ENCODE measurements at regions not wholly inside any gene's neighbourhood (a gene's known extent, or its start where the extent isn't known, plus 50 kb on each side); places are given as distances from the start of the nearest gene placed in this dataset.

DNA sequence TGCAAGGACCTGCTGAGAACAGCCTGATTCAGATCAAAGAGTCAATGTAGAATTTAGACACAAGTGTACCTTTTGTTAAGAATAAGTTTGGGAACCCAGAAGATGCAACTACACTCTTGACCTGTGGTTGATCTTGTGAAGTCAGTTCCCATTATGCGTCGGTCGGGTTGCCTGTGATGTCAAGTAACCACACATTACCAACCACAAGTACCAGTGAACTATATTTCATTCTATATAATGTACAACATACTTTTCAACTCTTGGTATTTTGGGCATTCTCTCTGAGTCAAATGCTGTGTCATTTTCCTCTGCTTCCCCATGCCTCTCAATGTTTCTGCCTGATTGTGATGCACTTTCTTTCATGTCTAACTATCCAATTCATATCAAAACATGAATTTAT lies 426.2 kb downstream of the ETV1 start:
- Mint-ChIP-seq H3K4me3 (no peak overlapping the region), H3K9me3 (no peaks in the 10 kb centered on the region), H3K4me1 (no peaks in the 10 kb centered on the region), H3K27ac (no peak overlapping the region), H3K27me3 (no peaks in the 10 kb centered on the region), H3K36me3 (ENCODE audit: low read depth) (no peaks in the 10 kb centered on the region)
- intact Hi-C loops (cut with micrococcal nuclease), result no loop called here
- DNase-seq (no peak), ATAC-seq (ENCODE audit: low read depth) (no peak)
- TF ChIP-seq, protein P1, sequence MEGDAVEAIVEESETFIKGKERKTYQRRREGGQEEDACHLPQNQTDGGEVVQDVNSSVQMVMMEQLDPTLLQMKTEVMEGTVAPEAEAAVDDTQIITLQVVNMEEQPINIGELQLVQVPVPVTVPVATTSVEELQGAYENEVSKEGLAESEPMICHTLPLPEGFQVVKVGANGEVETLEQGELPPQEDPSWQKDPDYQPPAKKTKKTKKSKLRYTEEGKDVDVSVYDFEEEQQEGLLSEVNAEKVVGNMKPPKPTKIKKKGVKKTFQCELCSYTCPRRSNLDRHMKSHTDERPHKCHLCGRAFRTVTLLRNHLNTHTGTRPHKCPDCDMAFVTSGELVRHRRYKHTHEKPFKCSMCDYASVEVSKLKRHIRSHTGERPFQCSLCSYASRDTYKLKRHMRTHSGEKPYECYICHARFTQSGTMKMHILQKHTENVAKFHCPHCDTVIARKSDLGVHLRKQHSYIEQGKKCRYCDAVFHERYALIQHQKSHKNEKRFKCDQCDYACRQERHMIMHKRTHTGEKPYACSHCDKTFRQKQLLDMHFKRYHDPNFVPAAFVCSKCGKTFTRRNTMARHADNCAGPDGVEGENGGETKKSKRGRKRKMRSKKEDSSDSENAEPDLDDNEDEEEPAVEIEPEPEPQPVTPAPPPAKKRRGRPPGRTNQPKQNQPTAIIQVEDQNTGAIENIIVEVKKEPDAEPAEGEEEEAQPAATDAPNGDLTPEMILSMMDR (IDR thresholded peaks at IDR 0.05), result no peak
- CTCF ChIA-PET, result no interaction called here
- POLR2A ChIA-PET, result no interaction called here

DNA sequence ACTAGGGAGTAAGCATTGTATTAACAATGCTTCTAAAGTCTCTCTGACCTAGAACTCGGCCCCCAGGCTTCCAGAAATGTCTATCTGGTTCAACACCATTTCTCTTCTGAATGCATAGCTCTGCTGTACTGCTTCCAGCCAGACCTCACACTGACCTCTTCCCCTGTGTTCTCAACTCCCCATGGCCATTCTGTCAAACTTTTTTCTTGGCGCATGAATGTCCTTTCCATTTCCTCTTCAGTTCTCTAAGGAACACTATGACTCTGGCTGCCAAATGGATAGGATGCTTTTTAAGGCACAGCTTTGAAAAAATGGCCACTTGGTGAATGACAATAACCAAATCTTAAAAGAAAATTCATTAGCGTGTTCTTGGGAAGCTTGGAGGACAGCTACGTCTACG lies 425.8 kb downstream of the ETV1 start:
- no peaks in the 10 kb centered on the region for H3K36me3 Mint-ChIP-seq (ENCODE audit: low read depth)
- no peaks in the 10 kb centered on the region for H3K9me3 Mint-ChIP-seq
- no peak overlapping the region for H3K4me3 Mint-ChIP-seq
- H3K27ac Mint-ChIP-seq, result no peak overlapping the region
- no peaks in the 10 kb centered on the region for H3K27me3 Mint-ChIP-seq
- POLR2A ChIA-PET, result no interaction called here
- intact Hi-C loops (cut with micrococcal nuclease), result no loop called here
- CTCF ChIA-PET, result no interaction called here
- H3K4me1 Mint-ChIP-seq, result no peaks in the 10 kb centered on the region
- TF ChIP-seq, protein P1 (IDR thresholded peaks at IDR 0.05), result no peak
- ATAC-seq (ENCODE audit: low read depth) (no peak), DNase-seq (no peak)

DNA sequence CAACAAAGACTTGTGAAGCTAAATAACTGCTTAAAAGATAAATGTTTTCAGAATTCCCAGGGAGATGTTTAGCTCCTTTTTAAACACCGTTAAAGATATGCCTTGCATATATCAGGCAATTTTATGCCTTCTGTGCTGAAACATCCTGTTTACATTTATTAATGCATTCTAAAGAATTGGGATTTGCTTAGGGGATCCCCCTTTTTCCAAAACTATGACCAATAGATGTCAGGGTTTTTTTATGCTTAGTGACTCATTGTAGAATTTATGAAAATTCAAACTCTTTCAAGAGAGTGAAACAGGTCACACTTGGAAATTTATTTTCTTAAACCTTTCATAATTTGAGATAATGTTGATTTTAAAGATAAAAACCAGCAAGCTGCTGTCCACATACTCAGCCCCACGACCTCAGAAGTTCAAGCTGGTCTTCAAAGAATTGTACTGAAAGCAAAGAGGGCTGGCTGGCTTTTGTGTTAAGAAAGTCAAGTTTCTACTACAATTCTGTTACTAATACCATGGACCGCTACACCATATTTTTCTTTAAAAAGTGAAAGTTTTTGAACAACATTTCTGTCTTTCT lies 411.8 kb downstream of the ETV1 start:
- no peaks in the 10 kb centered on the region for H3K27me3 Mint-ChIP-seq
- H3K4me1 Mint-ChIP-seq, result no peaks in the 10 kb centered on the region
- DNase-seq (no peak), ATAC-seq (ENCODE audit: low read depth) (no peak)
- no peak overlapping the region for H3K27ac Mint-ChIP-seq
- H3K4me3 Mint-ChIP-seq, result no peak overlapping the region
- intact Hi-C loops (cut with micrococcal nuclease), result no loop called here
- H3K9me3 Mint-ChIP-seq, result no peaks in the 10 kb centered on the region
- TF ChIP-seq, protein P1 (IDR thresholded peaks at IDR 0.05), result no peak
- no peaks in the 10 kb centered on the region for H3K36me3 Mint-ChIP-seq (ENCODE audit: low read depth)
- POLR2A ChIA-PET, result no interaction called here
- CTCF ChIA-PET, result no interaction called here

- TF ChIP-seq, protein P1 (IDR thresholded peaks at IDR 0.05), result no peak
- no peaks in the 10 kb centered on the region for H3K9me3 Mint-ChIP-seq
- H3K36me3 Mint-ChIP-seq (ENCODE audit: low read depth), result no peaks in the 10 kb centered on the region
- H3K27me3 Mint-ChIP-seq, result no peaks in the 10 kb centered on the region
- DNase-seq, result no peak
- intact Hi-C loops (cut with micrococcal nuclease), result no loop called here
- no peaks in the 10 kb centered on the region for H3K4me1 Mint-ChIP-seq
- ATAC-seq (ENCODE audit: low read depth), result no peak
- no peak overlapping the region for H3K27ac Mint-ChIP-seq
- no peak overlapping the region for H3K4me3 Mint-ChIP-seq
- POLR2A ChIA-PET, result no interaction called here
- CTCF ChIA-PET, result no interaction called here
Observed at GRCh38 chr7:13578294-13578693, 411.2 kb downstream of the ETV1 start.

DNA sequence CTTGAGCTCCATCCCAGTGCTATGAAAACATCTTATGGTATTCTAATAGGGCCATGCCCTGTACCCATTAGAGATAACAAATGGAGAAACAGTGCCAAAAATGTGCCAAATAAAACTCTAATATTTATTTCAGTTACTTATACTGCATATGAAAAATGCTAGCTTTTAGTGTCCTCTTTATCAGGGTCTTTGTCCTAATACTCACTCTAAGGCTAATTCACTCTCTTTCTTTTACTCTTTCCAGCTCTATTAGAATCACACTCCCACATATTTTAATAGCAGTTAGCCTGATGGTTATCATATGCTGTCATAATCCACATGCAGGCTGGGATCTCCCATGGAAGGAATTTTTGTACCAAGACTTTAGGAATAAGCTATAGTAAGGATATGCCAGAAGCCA lies 408.4 kb downstream of the ETV1 start:
- Mint-ChIP-seq H3K4me3 (no peak overlapping the region), H3K36me3 (ENCODE audit: low read depth) (no peaks in the 10 kb centered on the region), H3K4me1 (no peaks in the 10 kb centered on the region), H3K27me3 (no peaks in the 10 kb centered on the region), H3K9me3 (no peaks in the 10 kb centered on the region), H3K27ac (no peak overlapping the region)
- ATAC-seq (ENCODE audit: low read depth) (no peak), DNase-seq (no peak)
- intact Hi-C loops (cut with micrococcal nuclease), result no loop called here
- CTCF ChIA-PET, result no interaction called here
- TF ChIP-seq, protein P1 (IDR thresholded peaks at IDR 0.05), result no peak
- POLR2A ChIA-PET, result no interaction called here

Data from activated B cell treated with CpG ODN at 0.5 μM for 24 hours (primary cell).